ENCODE measurements at regions not wholly inside any gene's neighbourhood (a gene's known extent, or its start where the extent isn't known, plus 50 kb on each side); places are given as distances from the start of the nearest gene placed in this dataset.

DNA sequence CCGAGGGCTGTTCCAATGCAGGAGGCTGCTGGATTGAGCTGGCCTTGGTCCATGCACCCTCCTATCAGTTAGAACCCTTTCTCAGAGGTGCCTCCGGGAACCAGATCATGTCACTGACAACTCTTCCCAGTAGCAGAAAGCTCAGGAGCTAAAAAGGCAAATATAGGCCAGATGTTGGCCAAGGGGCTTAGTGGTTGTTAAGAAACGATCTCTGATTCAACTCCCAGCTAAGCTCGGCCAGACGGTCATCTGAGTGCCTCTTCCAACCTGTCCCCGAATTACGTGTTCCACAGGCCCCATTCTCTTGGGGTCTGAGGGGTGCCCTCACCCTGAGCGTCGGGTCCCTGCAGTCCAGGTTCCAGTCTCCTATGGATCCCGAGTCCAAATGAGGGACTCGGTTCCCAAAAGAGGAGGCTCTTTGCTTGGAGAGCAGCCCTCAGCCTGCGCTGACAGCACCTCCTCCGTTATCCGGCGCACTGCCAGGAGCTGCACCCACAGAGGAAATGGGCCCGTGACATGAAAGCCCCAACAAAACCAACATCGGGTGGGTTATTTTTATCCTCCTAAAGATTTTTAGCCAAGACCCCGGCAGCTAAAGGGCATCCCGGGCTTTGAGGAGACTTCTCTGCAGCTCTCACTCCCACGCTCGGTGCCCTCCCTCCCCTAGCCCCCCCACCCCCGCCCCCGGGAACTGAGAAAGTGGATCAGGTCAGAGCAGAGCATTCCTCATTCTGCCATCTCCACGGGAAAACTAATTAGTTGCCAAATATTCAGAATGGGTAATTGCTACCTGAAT, 106.6 kb upstream of the ID2 start:
- WGBS, 2 donors (ENCODE audit: extremely low coverage in 2 of 2, insufficient read length in 2 of 2, insufficient replicate concordance in 1 of 2): no CpG with 5 or more reads among the region's 24 CpGs
- peaks cover 0 to 13% of the 10 kb centered on the region in 2 donors for H3K4me1 ChIP-seq (ENCODE audit: control insufficient read depth in 2 of 2, insufficient read depth in 1 of 2, low read depth in 1 of 2, low read length in 2 of 2)
- H3K4me3 ChIP-seq (ENCODE audit: low read length in 2 of 2): no peak overlapping the region
- peak overlapping the region; percentile 39 for H3K18ac ChIP-seq (ENCODE audit: low read length)
- H3K9me3 ChIP-seq (replicated peaks in 1 of 2; ENCODE audit: control insufficient read depth in 2 of 2, insufficient read depth in 1 of 2, low read depth in 1 of 2, low read length in 2 of 2): no peaks in the 10 kb centered on the region
- H4K91ac ChIP-seq (ENCODE audit: low read depth, low read length, poor library complexity): no peak overlapping the region
- no peak overlapping the region for H2AFZ ChIP-seq (ENCODE audit: low read length)
- H4K8ac ChIP-seq (ENCODE audit: low read depth, low read length): no peak overlapping the region
- no peak overlapping the region for H3K14ac ChIP-seq (ENCODE audit: low read length)
- no peaks in the 10 kb centered on the region for H3K36me3 ChIP-seq (replicated peaks in 1 of 2; ENCODE audit: control insufficient read depth in 2 of 2, insufficient read depth in 2 of 2, low read length in 2 of 2)
- H3K79me1 ChIP-seq (ENCODE audit: low read depth, low read length): no peaks in the 10 kb centered on the region
- H2AK5ac ChIP-seq (ENCODE audit: low read depth, low read length): peak overlapping the region; percentile 23
- H3K4me2 ChIP-seq (ENCODE audit: insufficient read depth, low read length, poor library complexity, severe bottlenecking): no peak overlapping the region
- H3K27me3 ChIP-seq (ENCODE audit: control insufficient read depth in 3 of 3, insufficient read depth in 3 of 3, low read depth in 1 of 3, low read length in 3 of 3): peaks cover 0 to 7% (median 0%) of the 10 kb centered on the region in 3 experiments
- H3K4ac ChIP-seq (ENCODE audit: low read length): no peak overlapping the region
- no peak overlapping the region for H2BK12ac ChIP-seq (ENCODE audit: low read length)
- H2BK15ac ChIP-seq (ENCODE audit: low read length): no peak overlapping the region
- H3K9ac ChIP-seq (ENCODE audit: low read depth, low read length, poor library complexity): no peak overlapping the region
- no peak for DNase-seq (ENCODE audit: low spot score)
- H2BK5ac ChIP-seq (ENCODE audit: low read length): no peak overlapping the region
- H3K23ac ChIP-seq (ENCODE audit: low read depth, low read length, poor library complexity): no peak overlapping the region
- no peak overlapping the region for H2BK120ac ChIP-seq (ENCODE audit: low read depth, low read length)
- no peak overlapping the region for H3K27ac ChIP-seq (replicated peaks; ENCODE audit: low read length)

DNA sequence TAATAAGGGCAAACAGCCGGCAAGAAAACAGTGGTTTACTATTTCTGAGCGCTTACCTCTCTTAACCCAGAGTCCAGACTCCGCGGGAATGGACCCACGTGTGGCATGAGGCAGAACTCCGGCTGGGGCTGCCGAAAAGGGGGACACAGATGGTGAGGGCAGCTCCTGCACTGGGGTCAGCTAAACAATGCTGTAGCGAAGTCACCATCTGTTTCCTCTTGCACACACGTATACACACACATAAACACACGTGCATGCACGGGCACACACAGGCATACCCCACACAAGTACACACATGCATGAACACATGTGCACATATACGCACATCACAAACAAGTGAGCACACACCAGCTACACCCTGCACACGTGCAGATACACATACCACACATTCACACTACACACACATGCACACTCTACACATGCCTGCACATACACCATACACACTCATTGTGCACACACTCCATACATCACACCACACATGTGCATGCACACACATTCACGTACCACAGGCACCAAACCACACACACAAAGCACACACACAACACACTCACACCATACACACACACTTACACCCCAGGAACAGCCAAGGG, 105.9 kb upstream of the ID2 start:
- Histone ChIP-seq H4K91ac (ENCODE audit: low read depth, low read length, poor library complexity) (peak overlapping the region; percentile 89), H2BK5ac (ENCODE audit: low read length) (no peak overlapping the region), H3K36me3 (replicated peaks in 1 of 2; ENCODE audit: control insufficient read depth in 2 of 2, insufficient read depth in 2 of 2, low read length in 2 of 2) (no peaks in the 10 kb centered on the region), H2BK15ac (ENCODE audit: low read length) (peak overlapping the region; percentile 0), H3K4me1 (ENCODE audit: control insufficient read depth in 2 of 2, insufficient read depth in 1 of 2, low read depth in 1 of 2, low read length in 2 of 2) (peaks cover 0 to 15% of the 10 kb centered on the region in 2 donors), H3K9ac (ENCODE audit: low read depth, low read length, poor library complexity) (no peak overlapping the region), H3K4me2 (ENCODE audit: insufficient read depth, low read length, poor library complexity, severe bottlenecking) (no peak overlapping the region), H3K27ac (replicated peaks; ENCODE audit: low read length) (no peak overlapping the region), H2AFZ (ENCODE audit: low read length) (no peak overlapping the region), H2BK120ac (ENCODE audit: low read depth, low read length) (no peak overlapping the region), H3K9me3 (replicated peaks in 1 of 2; ENCODE audit: control insufficient read depth in 2 of 2, insufficient read depth in 1 of 2, low read depth in 1 of 2, low read length in 2 of 2) (no peaks in the 10 kb centered on the region), H3K4me3 (ENCODE audit: low read length in 2 of 2) (peak overlapping the region in 1 of 2 donors; percentile 31), H3K27me3 (ENCODE audit: control insufficient read depth in 3 of 3, insufficient read depth in 3 of 3, low read depth in 1 of 3, low read length in 3 of 3) (peaks cover 0 to 12% (median 0%) of the 10 kb centered on the region in 3 experiments), H3K79me1 (ENCODE audit: low read depth, low read length) (no peaks in the 10 kb centered on the region), H3K4ac (ENCODE audit: low read length) (no peak overlapping the region), H3K14ac (ENCODE audit: low read length) (peak overlapping the region; percentile 12), H3K23ac (ENCODE audit: low read depth, low read length, poor library complexity) (peak overlapping the region; percentile 86), H3K18ac (ENCODE audit: low read length) (no peak overlapping the region), H2BK12ac (ENCODE audit: low read length) (peak overlapping the region; percentile 27), H4K8ac (ENCODE audit: low read depth, low read length) (peak overlapping the region; percentile 33), H2AK5ac (ENCODE audit: low read depth, low read length) (peak overlapping the region; percentile 48)
- DNase-seq (ENCODE audit: low spot score): no peak
- no CpG with 5 or more reads among the region's 14 CpGs for WGBS, 2 donors (ENCODE audit: extremely low coverage in 2 of 2, insufficient read length in 2 of 2, insufficient replicate concordance in 1 of 2)

DNA sequence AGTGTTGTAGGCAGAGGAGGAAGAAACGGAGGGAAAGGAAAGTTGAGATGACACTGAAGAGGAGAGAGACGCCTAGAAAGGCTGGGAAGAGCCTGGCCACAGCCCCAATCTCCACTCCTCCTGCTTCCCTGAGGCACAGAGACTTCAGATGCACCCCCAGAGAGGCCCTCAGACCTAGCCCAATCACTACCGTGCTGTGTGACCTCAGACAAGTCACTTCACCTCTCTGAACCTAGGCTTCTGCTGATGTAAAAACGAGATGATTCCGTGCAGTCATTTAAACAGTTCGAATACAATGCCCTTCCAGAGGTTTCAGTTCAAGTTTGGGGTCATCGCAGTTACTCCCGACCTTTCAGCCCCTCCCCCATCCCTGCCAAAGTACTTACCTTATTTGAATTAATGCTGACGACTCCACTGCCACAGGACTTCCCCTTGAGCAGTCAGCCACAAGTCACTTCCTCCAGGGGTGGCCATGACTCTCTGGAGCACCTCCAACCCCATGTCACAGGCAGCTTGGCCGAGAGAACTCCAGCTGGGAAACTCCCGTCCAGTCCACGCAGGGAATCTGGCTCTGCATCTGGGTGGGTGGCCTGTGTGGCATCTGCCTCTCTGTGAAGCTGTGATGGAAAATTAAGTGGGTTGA, 105.2 kb upstream of the ID2 start:
- Histone ChIP-seq H3K79me1 (ENCODE audit: low read depth, low read length) (no peaks in the 10 kb centered on the region), H3K4ac (ENCODE audit: low read length) (no peak overlapping the region), H3K9ac (ENCODE audit: low read depth, low read length, poor library complexity) (no peak overlapping the region), H3K9me3 (replicated peaks in 1 of 2; ENCODE audit: control insufficient read depth in 2 of 2, insufficient read depth in 1 of 2, low read depth in 1 of 2, low read length in 2 of 2) (no peaks in the 10 kb centered on the region), H2AFZ (ENCODE audit: low read length) (no peak overlapping the region), H3K4me3 (ENCODE audit: low read length in 2 of 2) (no peak overlapping the region), H3K27ac (replicated peaks; ENCODE audit: low read length) (no peak overlapping the region), H3K36me3 (replicated peaks in 1 of 2; ENCODE audit: control insufficient read depth in 2 of 2, insufficient read depth in 2 of 2, low read length in 2 of 2) (no peaks in the 10 kb centered on the region), H2BK5ac (ENCODE audit: low read length) (no peak overlapping the region), H3K23ac (ENCODE audit: low read depth, low read length, poor library complexity) (no peak overlapping the region), H2AK5ac (ENCODE audit: low read depth, low read length) (peak overlapping the region; percentile 48), H3K27me3 (ENCODE audit: control insufficient read depth in 3 of 3, insufficient read depth in 3 of 3, low read depth in 1 of 3, low read length in 3 of 3) (peaks cover 0 to 15% (median 0%) of the 10 kb centered on the region in 3 experiments), H4K8ac (ENCODE audit: low read depth, low read length) (no peak overlapping the region), H3K14ac (ENCODE audit: low read length) (no peak overlapping the region), H3K4me1 (ENCODE audit: control insufficient read depth in 2 of 2, insufficient read depth in 1 of 2, low read depth in 1 of 2, low read length in 2 of 2) (peaks cover 0 to 15% of the 10 kb centered on the region in 2 donors), H2BK12ac (ENCODE audit: low read length) (no peak overlapping the region), H2BK120ac (ENCODE audit: low read depth, low read length) (no peak overlapping the region), H3K4me2 (ENCODE audit: insufficient read depth, low read length, poor library complexity, severe bottlenecking) (no peak overlapping the region), H4K91ac (ENCODE audit: low read depth, low read length, poor library complexity) (peak overlapping the region; percentile 89), H2BK15ac (ENCODE audit: low read length) (peak overlapping the region; percentile 0), H3K18ac (ENCODE audit: low read length) (peak overlapping the region; percentile 51)
- DNase-seq (ENCODE audit: low spot score): no peak
- WGBS, 2 donors (ENCODE audit: extremely low coverage in 2 of 2, insufficient read length in 2 of 2, insufficient replicate concordance in 1 of 2): no CpG with 5 or more reads among the region's 12 CpGs

DNA sequence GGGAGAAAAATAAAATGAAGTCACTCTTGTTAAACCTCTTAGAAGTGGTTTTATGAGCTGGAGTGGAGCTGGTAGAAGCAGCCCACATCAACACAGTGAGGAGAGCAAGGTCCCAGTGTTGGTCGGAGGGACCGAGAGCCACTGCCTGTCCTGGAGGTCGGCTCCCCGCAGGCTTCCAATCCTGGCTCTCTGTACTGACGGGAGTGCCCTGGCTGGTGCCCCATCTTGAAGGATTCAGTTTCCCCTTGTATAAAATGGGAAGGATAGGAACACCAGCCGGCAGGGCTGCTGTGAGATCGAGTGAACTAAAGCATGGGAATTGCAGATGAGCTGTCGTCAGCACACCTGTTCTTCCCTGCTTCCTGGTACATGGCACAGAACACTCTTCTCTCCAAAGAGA, 104.3 kb upstream of the ID2 start:
- Histone ChIP-seq H3K27me3 (ENCODE audit: control insufficient read depth in 3 of 3, insufficient read depth in 3 of 3, low read depth in 1 of 3, low read length in 3 of 3) (peaks cover 0 to 15% (median 2%) of the 10 kb centered on the region in 3 experiments), H3K9ac (ENCODE audit: low read depth, low read length, poor library complexity) (no peak overlapping the region), H3K79me1 (ENCODE audit: low read depth, low read length) (no peaks in the 10 kb centered on the region), H2AFZ (ENCODE audit: low read length) (no peak overlapping the region), H2BK12ac (ENCODE audit: low read length) (no peak overlapping the region), H3K23ac (ENCODE audit: low read depth, low read length, poor library complexity) (no peak overlapping the region), H2AK5ac (ENCODE audit: low read depth, low read length) (no peak overlapping the region), H3K36me3 (replicated peaks in 1 of 2; ENCODE audit: control insufficient read depth in 2 of 2, insufficient read depth in 2 of 2, low read length in 2 of 2) (no peaks in the 10 kb centered on the region), H3K4me3 (ENCODE audit: low read length in 2 of 2) (no peak overlapping the region), H3K4me1 (ENCODE audit: control insufficient read depth in 2 of 2, insufficient read depth in 1 of 2, low read depth in 1 of 2, low read length in 2 of 2) (peaks cover 0 to 15% of the 10 kb centered on the region in 2 donors), H3K4ac (ENCODE audit: low read length) (no peak overlapping the region), H2BK15ac (ENCODE audit: low read length) (no peak overlapping the region), H4K8ac (ENCODE audit: low read depth, low read length) (no peak overlapping the region), H3K4me2 (ENCODE audit: insufficient read depth, low read length, poor library complexity, severe bottlenecking) (no peak overlapping the region), H2BK120ac (ENCODE audit: low read depth, low read length) (no peak overlapping the region), H3K9me3 (replicated peaks in 1 of 2; ENCODE audit: control insufficient read depth in 2 of 2, insufficient read depth in 1 of 2, low read depth in 1 of 2, low read length in 2 of 2) (no peaks in the 10 kb centered on the region), H4K91ac (ENCODE audit: low read depth, low read length, poor library complexity) (no peak overlapping the region), H3K27ac (replicated peaks; ENCODE audit: low read length) (no peak overlapping the region), H2BK5ac (ENCODE audit: low read length) (no peak overlapping the region), H3K14ac (ENCODE audit: low read length) (no peak overlapping the region), H3K18ac (ENCODE audit: low read length) (no peak overlapping the region)
- WGBS, 2 donors (ENCODE audit: extremely low coverage in 2 of 2, insufficient read length in 2 of 2, insufficient replicate concordance in 1 of 2): no CpG with 5 or more reads among the region's 8 CpGs
- no peak for DNase-seq (ENCODE audit: low spot score)

Measured in neuronal stem cell (in vitro differentiated cells).